Skeletal muscle tissue (tissue), 3 donors: ENCODE measurements at regions not wholly inside any gene's neighbourhood (a gene's known extent, or its start where the extent isn't known, plus 50 kb on each side); places are given as distances from the start of the nearest gene placed in this dataset.

ENCODE experiments used
- H3K27ac ChIP-seq: one replicate; pipeline ENCODE4 v1.7.0; 2013; ENCODE audit warnings: mild to moderate bottlenecking, low read depth, low read length, inconsistent platforms
- H3K27me3 ChIP-seq, 3 donors: one replicate each; pipeline ENCODE4 v1.7.0; 2013; ENCODE audit warnings: low read length in 3 of 3; ENCODE audit not compliant: control insufficient read depth in 3 of 3, insufficient read depth in 3 of 3
- H3K36me3 ChIP-seq, 3 donors: one replicate each; pipeline ENCODE4 v1.7.0; 2013; ENCODE audit warnings: low read length in 3 of 3; ENCODE audit not compliant: control insufficient read depth in 3 of 3, insufficient read depth in 3 of 3
- H3K4me1 ChIP-seq, 3 donors: one replicate each; pipeline ENCODE4 v1.7.0; 2013; ENCODE audit warnings: low read length in 3 of 3, mild to moderate bottlenecking in 3 of 3; ENCODE audit not compliant: control insufficient read depth in 3 of 3, insufficient read depth in 3 of 3
- H3K4me3 ChIP-seq, 3 donors: one replicate each; pipeline ENCODE4 v1.7.0; 2013; ENCODE audit warnings: low read length in 3 of 3
- H3K9ac ChIP-seq, 3 donors: one replicate each; pipeline ENCODE4 v1.7.0; 2013; ENCODE audit warnings: low read length in 3 of 3, mild to moderate bottlenecking in 3 of 3, moderate library complexity in 2 of 3, low read depth in 1 of 3
- H3K9me3 ChIP-seq, 3 donors: one replicate each; pipeline ENCODE4 v1.7.0; 2013; ENCODE audit warnings: low read length in 3 of 3; ENCODE audit not compliant: control insufficient read depth in 3 of 3
- donor health status: Osteomylitis.

- H3K9me3 ChIP-seq: no peaks in the 10 kb centered on the region
- no peaks in the 10 kb centered on the region for H3K4me1 ChIP-seq
- no peaks in the 10 kb centered on the region for H3K27me3 ChIP-seq
- no peak overlapping the region for H3K27ac ChIP-seq
- H3K4me3 ChIP-seq: no peak overlapping the region
- H3K9ac ChIP-seq: no peak overlapping the region
- H3K36me3 ChIP-seq: no peaks in the 10 kb centered on the region
These were observed 872.4 kb upstream of the CXADR start for GRCh38 chr21:16640297-16641027.

GRCh38 chr21:16642353-16642752 is 870.5 kb upstream of the CXADR start:
- Histone ChIP-seq H3K27ac (no peak overlapping the region), H3K9ac (no peak overlapping the region), H3K36me3 (no peaks in the 10 kb centered on the region), H3K4me3 (no peak overlapping the region), H3K9me3 (no peaks in the 10 kb centered on the region), H3K4me1 (no peaks in the 10 kb centered on the region), H3K27me3 (no peaks in the 10 kb centered on the region)

GRCh38 chr21:16644685-16645084 is 868.2 kb upstream of the CXADR start:
- Histone ChIP-seq H3K4me3 (no peak overlapping the region), H3K4me1 (no peaks in the 10 kb centered on the region), H3K27ac (no peak overlapping the region), H3K9me3 (no peaks in the 10 kb centered on the region), H3K36me3 (no peaks in the 10 kb centered on the region), H3K9ac (no peak overlapping the region), H3K27me3 (no peaks in the 10 kb centered on the region)

- no peaks in the 10 kb centered on the region for H3K27me3 ChIP-seq
- no peak overlapping the region for H3K4me3 ChIP-seq
These were observed 862.0 kb upstream of the CXADR start for GRCh38 chr21:16650714-16651366.

GRCh38 chr21:16651956-16652355 is 860.9 kb upstream of the CXADR start:
- Histone ChIP-seq H3K36me3 (no peaks in the 10 kb centered on the region), H3K9me3 (no peaks in the 10 kb centered on the region), H3K9ac (no peak overlapping the region), H3K4me1 (no peaks in the 10 kb centered on the region), H3K27me3 (no peaks in the 10 kb centered on the region), H3K4me3 (no peak overlapping the region), H3K27ac (no peak overlapping the region)

More at GRCh38 chr21:16650714-16651366, 862.0 kb upstream of the CXADR start:
- Histone ChIP-seq H3K27ac (no peak overlapping the region), H3K36me3 (no peaks in the 10 kb centered on the region), H3K4me1 (no peaks in the 10 kb centered on the region), H3K9ac (no peak overlapping the region), H3K9me3 (no peaks in the 10 kb centered on the region)

- no peaks in the 10 kb centered on the region for H3K9me3 ChIP-seq
- no peaks in the 10 kb centered on the region for H3K36me3 ChIP-seq
- no peaks in the 10 kb centered on the region for H3K4me1 ChIP-seq
- H3K27ac ChIP-seq: no peak overlapping the region
- no peak overlapping the region for H3K4me3 ChIP-seq
- H3K27me3 ChIP-seq: no peaks in the 10 kb centered on the region
- no peak overlapping the region for H3K9ac ChIP-seq
These were observed 849.4 kb upstream of the CXADR start for GRCh38 chr21:16663436-16663835.

- Histone ChIP-seq H3K9me3 (no peaks in the 10 kb centered on the region), H3K4me3 (no peak overlapping the region), H3K9ac (no peak overlapping the region), H3K27ac (no peak overlapping the region), H3K4me1 (no peaks in the 10 kb centered on the region), H3K27me3 (no peaks in the 10 kb centered on the region), H3K36me3 (no peaks in the 10 kb centered on the region)
These were observed 845.4 kb upstream of the CXADR start for GRCh38 chr21:16667395-16667794.

- H3K36me3 ChIP-seq: no peaks in the 10 kb centered on the region
- H3K27ac ChIP-seq: no peak overlapping the region
- no peaks in the 10 kb centered on the region for H3K4me1 ChIP-seq
- H3K9me3 ChIP-seq: no peaks in the 10 kb centered on the region
- H3K9ac ChIP-seq: no peak overlapping the region
- H3K4me3 ChIP-seq: no peak overlapping the region
- no peaks in the 10 kb centered on the region for H3K27me3 ChIP-seq
These were observed 837.9 kb upstream of the CXADR start for GRCh38 chr21:16674949-16675348.

GRCh38 chr21:16676391-16676790 is 836.5 kb upstream of the CXADR start:
- Histone ChIP-seq H3K4me1 (no peaks in the 10 kb centered on the region), H3K9ac (no peak overlapping the region), H3K36me3 (no peaks in the 10 kb centered on the region), H3K27me3 (no peaks in the 10 kb centered on the region), H3K27ac (no peak overlapping the region), H3K4me3 (no peak overlapping the region), H3K9me3 (no peaks in the 10 kb centered on the region)

- H3K4me3 ChIP-seq: no peak overlapping the region
- no peaks in the 10 kb centered on the region for H3K27me3 ChIP-seq
- H3K9ac ChIP-seq: no peak overlapping the region
- H3K9me3 ChIP-seq: no peaks in the 10 kb centered on the region
- H3K36me3 ChIP-seq: no peaks in the 10 kb centered on the region
- no peak overlapping the region for H3K27ac ChIP-seq
- no peaks in the 10 kb centered on the region for H3K4me1 ChIP-seq
These were observed 834.2 kb upstream of the CXADR start for GRCh38 chr21:16678429-16679160.
